HG02798 (cell line): ENCODE measurements at regions not wholly inside any gene's neighbourhood (a gene's known extent, or its start where the extent isn't known, plus 50 kb on each side); places are given as distances from the start of the nearest gene placed in this dataset.

Source experiments
- ATAC-seq: cut with Tn5 transposase; IDR thresholded peaks from one replicate; pipeline ENCODE4 v1.9.1; 2021; ENCODE audit warnings: mild to moderate bottlenecking; ENCODE audit not compliant: unreplicated experiment, poor library complexity

- no peak for ATAC-seq
Measured at GRCh38 chr5:60350794-60351193, 349.2 kb downstream of the DEPDC1B start.

DNA sequence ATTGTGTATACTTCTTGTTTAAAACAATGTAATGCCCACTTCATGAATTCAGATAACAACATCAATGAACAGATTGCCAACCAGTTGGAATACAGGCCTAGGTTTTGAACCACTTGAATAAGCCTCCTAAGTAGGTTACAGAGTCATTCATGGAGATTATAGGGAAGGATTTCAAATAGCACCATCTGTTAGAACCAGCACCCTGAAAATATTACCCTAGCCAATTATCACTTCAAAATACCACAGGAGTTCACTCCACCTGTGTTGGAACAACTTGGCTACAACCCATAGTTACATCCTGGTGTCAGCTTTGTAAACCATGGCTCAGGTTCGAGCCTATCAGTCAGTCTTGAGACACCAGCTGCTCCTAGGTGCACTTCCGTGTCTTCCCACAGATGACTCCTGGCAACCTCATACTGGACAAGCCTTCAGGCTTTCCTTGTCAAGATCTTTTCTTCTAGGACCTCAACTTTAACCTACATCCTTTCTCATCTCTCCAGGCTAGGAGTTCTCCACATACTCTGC, 350.0 kb downstream of the DEPDC1B start:
- no peak for ATAC-seq

DNA sequence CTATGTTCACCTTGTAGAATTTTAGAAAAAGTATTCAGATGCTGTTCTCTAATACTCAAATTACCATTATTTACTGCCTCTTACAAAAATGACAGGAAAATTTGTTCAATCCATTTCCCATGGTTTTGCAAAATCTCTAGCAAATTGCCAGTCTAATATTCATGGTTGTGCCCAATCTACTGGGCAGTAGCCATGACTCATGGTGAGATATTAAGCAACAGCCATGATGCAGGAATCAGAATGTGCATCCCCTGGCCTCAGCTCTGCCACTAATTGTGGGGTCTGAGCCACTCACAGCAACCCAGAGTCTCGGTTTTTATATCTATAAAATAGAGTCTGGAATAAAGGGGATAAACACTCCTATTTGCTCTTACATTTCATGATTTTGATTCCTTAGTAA, 353.6 kb downstream of the DEPDC1B start:
- no peak for ATAC-seq

DNA sequence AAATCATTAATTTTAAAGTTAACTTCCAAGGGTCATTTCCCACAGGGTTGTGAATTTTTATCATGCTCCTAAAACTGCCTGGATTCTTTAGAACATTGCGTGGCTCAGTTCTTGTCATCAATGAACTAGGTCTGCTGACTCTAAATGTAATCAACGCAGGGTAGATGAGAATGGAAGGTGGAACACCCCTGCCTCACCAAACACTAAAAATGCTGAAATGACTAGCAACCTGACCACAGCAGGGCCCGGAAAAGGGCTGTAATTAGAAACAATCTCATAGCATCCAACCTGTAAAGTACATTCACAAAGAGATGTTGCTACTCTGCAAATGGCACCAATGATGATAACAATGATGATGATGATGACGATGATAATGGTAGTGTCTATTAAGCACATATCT, 356.9 kb downstream of the DEPDC1B start:
- ATAC-seq: no peak

GRCh38 chr5:60340965-60341471, 358.9 kb downstream of the DEPDC1B start:
- no peak for ATAC-seq

DNA sequence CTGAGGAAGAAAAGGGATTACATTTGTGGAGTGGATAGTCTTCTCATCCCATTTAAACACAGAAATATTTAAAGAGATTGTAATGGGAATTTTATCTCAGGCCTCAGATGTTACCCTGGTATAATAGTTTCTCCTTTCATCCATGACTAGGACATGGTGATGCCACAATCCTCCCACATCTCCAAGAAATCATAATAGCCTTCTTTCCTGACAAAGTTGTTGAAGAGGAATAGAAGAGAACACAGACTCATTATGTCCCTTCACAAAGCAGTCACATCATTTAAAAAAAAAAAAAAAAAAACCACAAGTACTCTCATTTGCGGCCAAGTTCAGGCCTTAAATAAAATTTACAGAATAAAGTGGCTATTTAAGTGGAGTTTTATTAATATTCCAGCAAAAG, 359.6 kb downstream of the DEPDC1B start:
- no peak for ATAC-seq

GRCh38 chr5:60339691-60340201, 360.2 kb downstream of the DEPDC1B start:
- ATAC-seq: no peak

DNA sequence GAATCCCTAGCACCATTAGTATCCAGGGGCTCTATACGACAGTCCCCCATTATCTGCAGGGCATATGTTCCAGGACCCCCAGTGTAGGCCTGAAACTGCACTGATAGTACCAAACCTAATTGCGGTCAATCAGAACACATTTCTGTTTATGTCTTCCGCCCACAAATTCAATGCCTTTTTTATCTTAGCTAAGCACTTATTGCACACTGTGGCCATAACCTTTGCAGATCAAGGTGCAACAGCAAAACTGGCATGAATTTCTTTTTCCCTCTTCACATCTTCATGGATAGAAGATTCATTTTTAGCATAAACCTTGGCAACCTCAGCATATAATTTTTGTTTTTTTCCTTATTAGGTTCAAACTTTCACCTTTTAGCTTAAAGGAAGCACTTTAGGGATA, 361.1 kb downstream of the DEPDC1B start:
- ATAC-seq: no peak

- ATAC-seq: no peak
Measured at GRCh38 chr5:60336491-60336890, 363.5 kb downstream of the DEPDC1B start.

DNA sequence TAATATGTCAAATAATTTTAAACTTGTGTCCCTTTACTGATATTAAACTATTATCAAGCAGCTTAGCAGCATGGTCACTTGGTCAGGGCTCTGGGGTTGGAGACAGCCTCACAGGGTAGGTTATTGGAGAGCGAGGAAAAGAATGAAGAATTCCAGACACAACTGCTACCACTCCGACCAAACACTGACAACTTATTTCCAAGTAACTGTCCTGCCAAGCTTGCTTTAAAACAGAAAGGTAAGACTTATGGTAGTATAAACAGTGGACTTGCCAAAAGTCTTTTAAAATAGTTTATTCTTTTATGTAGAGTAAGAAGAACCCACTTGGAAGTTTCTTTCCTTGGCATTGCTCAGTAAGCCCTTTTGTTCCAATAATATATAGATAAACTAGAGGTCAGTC, 364.1 kb downstream of the DEPDC1B start:
- ATAC-seq: no peak

DNA sequence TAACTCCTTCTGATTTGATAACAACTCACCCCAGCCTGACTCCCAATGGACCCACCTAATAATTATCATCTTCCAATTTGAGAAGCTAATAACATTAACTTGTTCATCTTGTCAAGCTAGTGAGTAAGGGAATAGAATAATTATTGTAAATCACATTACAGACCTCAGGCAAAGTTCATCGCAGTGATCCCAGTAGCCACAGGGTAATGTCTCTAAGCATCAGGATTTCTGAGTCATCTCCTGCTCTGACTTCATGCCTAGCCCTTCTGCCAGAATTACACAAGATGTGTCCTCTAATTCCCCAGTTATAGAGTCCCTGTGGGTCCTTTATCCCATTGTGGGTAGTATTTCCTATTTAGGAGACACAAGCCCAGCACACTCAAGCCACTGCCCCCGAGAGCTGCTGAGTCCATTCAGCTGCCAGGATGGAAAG, 365.7 kb downstream of the DEPDC1B start:
- ATAC-seq: no peak

- ATAC-seq: peak; percentile 36
Measured at GRCh38 chr5:60333005-60333571, 366.9 kb downstream of the DEPDC1B start.

DNA sequence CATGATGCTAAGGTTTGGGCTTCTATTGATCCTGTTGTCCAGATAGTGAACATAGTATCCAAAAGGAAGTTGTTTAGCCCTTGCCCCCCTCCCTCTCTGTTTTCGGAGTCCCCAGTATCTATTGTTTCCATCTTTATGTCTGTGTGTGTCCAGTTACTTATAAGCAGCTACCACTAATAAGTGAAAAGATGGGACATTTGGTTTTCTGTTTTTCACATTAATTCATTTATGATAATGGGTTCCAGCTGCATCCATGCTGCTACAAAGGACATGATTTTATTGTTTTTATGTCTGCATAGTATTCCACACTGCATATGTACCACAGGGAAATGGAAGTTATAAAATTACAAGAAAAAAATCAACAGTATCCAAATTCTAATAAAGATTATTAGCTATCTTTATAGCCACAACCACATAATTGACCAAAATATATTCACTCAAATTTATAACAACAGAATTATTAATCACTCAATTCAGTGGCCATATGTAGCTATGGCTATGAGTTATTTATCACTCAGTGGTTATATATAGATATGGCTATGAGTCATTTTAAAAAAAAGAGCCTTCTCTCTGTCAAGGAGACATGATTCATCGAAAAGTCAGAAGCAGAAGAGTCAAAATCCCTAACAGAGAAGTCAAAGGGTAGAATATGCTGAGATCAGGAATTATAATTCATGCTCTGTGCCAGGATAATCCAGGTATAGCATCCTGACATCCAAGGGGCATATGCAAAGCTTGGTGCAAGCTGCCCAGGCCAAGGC, 367.5 kb downstream of the DEPDC1B start:
- ATAC-seq: peak; percentile 73

- no peak for ATAC-seq
Measured at GRCh38 chr5:60330236-60330635, 369.7 kb downstream of the DEPDC1B start.

GRCh38 chr5:60325870-60326269, 374.1 kb downstream of the DEPDC1B start:
- ATAC-seq: no peak

DNA sequence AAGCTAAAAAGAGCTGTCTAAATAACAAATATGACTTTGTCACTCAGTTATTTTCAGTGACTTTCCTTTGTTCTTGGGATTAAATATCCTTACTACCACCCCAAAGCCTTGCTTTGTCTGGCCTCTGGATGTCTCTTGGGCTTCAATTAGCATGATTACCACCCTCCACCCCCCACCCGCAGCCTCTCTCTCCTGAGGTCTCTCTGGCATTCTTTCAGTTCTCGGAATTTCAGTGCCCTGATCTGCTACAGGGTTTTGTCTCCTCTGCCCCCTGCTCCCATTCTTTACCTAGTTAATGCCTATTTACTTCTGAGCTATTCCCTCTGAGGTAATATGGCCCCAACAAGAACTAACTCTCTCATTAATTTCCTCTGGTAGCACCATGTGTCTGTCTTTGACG, 376.4 kb downstream of the DEPDC1B start:
- no peak for ATAC-seq

DNA sequence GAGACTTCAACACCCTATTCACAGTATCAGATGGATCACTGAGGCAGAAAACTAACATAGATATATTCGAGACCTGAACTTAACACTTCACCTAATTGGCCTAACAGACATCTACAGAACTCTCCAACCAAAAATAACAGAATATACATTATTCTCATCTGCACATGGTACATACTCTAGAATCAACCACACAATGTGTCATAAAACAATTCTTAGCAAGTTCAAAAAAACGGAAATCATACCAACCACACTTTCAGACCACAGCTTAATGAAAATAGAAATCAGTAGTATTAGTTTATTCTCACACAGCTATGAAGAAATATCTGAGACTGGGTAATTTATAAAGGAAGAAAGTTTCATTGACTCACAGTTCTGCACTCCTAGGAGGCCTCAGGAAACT, 387.9 kb downstream of the DEPDC1B start:
- ATAC-seq: no peak

DNA sequence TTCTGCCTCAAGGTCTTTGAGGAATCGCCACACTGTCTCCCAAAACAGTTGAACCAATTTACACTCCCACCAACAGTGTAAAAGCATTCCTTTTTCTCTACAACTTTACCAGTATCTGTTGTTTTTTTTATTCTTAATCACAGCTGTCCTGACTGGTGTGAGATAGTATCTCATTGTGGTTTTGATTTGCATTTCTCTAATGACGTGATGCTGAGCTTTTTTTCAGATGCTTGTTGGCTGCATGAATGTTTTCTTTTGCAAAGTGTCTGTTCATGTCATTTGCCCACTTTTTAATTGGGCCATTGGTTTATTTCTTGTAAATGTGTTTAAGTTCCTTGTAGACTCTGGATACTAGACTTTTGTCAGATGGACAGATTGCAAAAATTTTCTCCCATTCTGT, 400.0 kb downstream of the DEPDC1B start:
- ATAC-seq: no peak

GRCh38 chr5:60297658-60298057, 402.3 kb downstream of the DEPDC1B start:
- no peak for ATAC-seq

GRCh38 chr5:60295423-60295822, 401.9 kb upstream of the PDE4D start:
- ATAC-seq: peak; percentile 64

DNA sequence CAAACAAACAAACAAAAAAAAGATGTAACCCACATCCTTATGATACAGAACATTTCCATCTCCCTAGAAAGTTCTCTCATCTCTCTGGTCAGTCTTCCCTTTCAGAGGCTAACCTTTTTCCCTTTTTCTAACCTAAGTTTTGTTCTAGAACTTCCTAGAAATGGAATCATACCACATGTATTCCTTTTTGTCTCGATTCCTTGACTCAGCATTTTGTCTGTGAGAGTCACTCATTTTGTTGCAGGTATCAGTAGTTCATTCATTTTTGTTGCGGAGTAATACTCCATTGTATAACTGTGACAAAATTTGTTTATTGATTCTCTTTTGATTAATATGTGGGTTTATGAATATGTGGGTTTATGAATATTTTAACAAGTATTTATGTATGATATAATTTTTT, 400.0 kb upstream of the PDE4D start:
- no peak for ATAC-seq
